Caco-2 (cell line): ENCODE measurements at regions not wholly inside any gene's neighbourhood (a gene's known extent, or its start where the extent isn't known, plus 50 kb on each side); places are given as distances from the start of the nearest gene placed in this dataset.

Experiments used
- BruUV-seq: library from RNA; stranded (reverse); fragments of 400-500 nt; replicated peaks from 2 replicates; lab custom pipeline; 2021; lab: Mats Ljungman, UMichigan
- CTCF ChIA-PET: fragments of 300-600 bp; sonication (Branson Sonifier 250); formaldehyde crosslinking; loops from one replicate; lab custom pipeline; 2022; ENCODE audit warnings: antibody characterized with exemption; lab: Charles Lee
- POLR2A ChIA-PET: fragments of 300-600 bp; sonication (Branson Sonifier 250); formaldehyde crosslinking; loops from one replicate; lab custom pipeline; 2022; ENCODE audit warnings: antibody characterized with exemption; lab: Charles Lee
- DNase-seq, 2 experiments: peaks; one replicate each; pipeline versions ENCODE4 v3.0.0 to v3.0.0-alpha.2; 2020 to 2022
- H3K27me3 ChIP-seq: replicated peaks from 2 replicates; pipeline ENCODE4 v1.6.0; 2011; ENCODE audit warnings: low read length; ENCODE audit not compliant: control insufficient read depth, insufficient read depth
- H3K36me3 ChIP-seq: 2 replicates; pipeline ENCODE4 v1.5.1; 2011; ENCODE audit warnings: low read length; ENCODE audit not compliant: control insufficient read depth, insufficient read depth
- H3K4me1 ChIP-seq: fragments of 250-450 bp; sonication (Bioruptor Pico); 2 replicates; pipeline ENCODE4 v1.5.1; 2020; ENCODE audit warnings: mild to moderate bottlenecking
- H3K4me3 ChIP-seq: 2 replicates; pipeline ENCODE4 v1.5.1; 2011; ENCODE audit warnings: low read depth, mild to moderate bottlenecking, control low read depth, low read length
- H3K9me3 ChIP-seq: fragments of 250-450 bp; sonication (Bioruptor Pico); 2 replicates; pipeline ENCODE4 v1.5.1; 2020; ENCODE audit warnings: mild to moderate bottlenecking, moderate library complexity
- H3K27ac Mint-ChIP-seq: one replicate; pipeline ENCODE4 v1.8.0; 2022; ENCODE audit warnings: mixed read lengths; ENCODE audit not compliant: unreplicated experiment
- H3K27me3 Mint-ChIP-seq: one replicate; pipeline ENCODE4 v1.8.0; 2022; ENCODE audit warnings: mixed read lengths; ENCODE audit not compliant: insufficient read depth, unreplicated experiment
- H3K36me3 Mint-ChIP-seq: one replicate; pipeline ENCODE4 v1.8.0; 2022; ENCODE audit warnings: mild to moderate bottlenecking, mixed read lengths; ENCODE audit not compliant: insufficient read depth, unreplicated experiment
- H3K4me1 Mint-ChIP-seq: one replicate; pipeline ENCODE4 v1.8.0; 2022; ENCODE audit warnings: low read depth, mixed read lengths; ENCODE audit not compliant: unreplicated experiment
- H3K4me3 Mint-ChIP-seq: one replicate; pipeline ENCODE4 v1.8.0; 2022; ENCODE audit warnings: mild to moderate bottlenecking, moderate library complexity, mixed read lengths; ENCODE audit not compliant: unreplicated experiment
- H3K9me3 Mint-ChIP-seq: one replicate; pipeline ENCODE4 v1.8.0; 2022; ENCODE audit warnings: mixed read lengths; ENCODE audit not compliant: unreplicated experiment
- CTCF ChIP-seq, 2 experiments: fragments of 200-600 bp in 1 of 2; IDR thresholded peaks; 1 replicate in 1 of 2; 2 replicates in 1 of 2; pipeline versions ENCODE4 v1.5.1 to v1.8.0; 2011 to 2022; ENCODE audit warnings: antibody characterized with exemption in 1 of 2, control low read depth in 1 of 2, inconsistent platforms in 1 of 2, low read depth in 1 of 2, low read length in 1 of 2, mild to moderate bottlenecking in 1 of 2, moderate library complexity in 1 of 2; ENCODE audit not compliant: insufficient read depth in 1 of 2, severe bottlenecking in 1 of 2, unreplicated experiment in 1 of 2
- intact Hi-C: fragments of 100-400 bp; cut with micrococcal nuclease; formaldehyde crosslinking; loops from one replicate; pipeline ENCODE4 v1.10.0; 2022; ENCODE audit not compliant: unreplicated experiment

DNA sequence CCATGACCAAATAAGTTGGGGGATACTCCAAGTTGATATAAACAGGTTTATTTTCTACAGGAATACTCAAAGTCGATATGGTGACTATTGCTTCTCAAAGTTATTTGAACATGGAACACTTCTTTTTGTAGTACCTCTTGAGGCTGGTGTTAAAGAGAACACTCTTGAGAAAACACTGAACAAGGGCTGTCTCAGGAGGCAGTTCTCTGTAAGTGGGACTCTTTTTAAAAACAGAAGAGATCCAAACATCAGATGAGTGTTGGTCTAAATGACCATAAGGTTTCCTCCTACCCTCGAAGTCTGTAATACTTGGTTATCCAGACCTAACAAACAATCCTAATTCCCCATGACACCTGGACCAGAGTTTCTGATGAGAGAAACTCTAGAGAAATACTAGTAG, 223.2 kb upstream of the TEX13C start:
- no peak for DNase-seq
- CTCF ChIA-PET, result no interaction called here
- POLR2A ChIA-PET, result no interaction called here
- no TSS peak for BruUV-seq
- intact Hi-C loops, result no loop called here
- Mint-ChIP-seq H3K36me3 (no peaks in the 10 kb centered on the region), H3K9me3 (no peaks in the 10 kb centered on the region), H3K4me1 (no peaks in the 10 kb centered on the region), H3K4me3 (no peak overlapping the region), H3K27me3 (no peaks in the 10 kb centered on the region), H3K27ac (no peak overlapping the region)
- no peaks in the 10 kb centered on the region for H3K4me1 ChIP-seq
- no peak overlapping the region for H3K4me3 ChIP-seq
- H3K27me3 ChIP-seq, result no peaks in the 10 kb centered on the region
- H3K36me3 ChIP-seq, result no peaks in the 10 kb centered on the region
- no peaks in the 10 kb centered on the region for H3K9me3 ChIP-seq
- TF ChIP-seq CTCF (IDR thresholded peaks at IDR 0.05; ENCODE audit: insufficient read depth in 1 of 2, low read depth in 1 of 2, low read length in 1 of 2, severe bottlenecking in 1 of 2, unreplicated experiment in 1 of 2), result no peak

DNA sequence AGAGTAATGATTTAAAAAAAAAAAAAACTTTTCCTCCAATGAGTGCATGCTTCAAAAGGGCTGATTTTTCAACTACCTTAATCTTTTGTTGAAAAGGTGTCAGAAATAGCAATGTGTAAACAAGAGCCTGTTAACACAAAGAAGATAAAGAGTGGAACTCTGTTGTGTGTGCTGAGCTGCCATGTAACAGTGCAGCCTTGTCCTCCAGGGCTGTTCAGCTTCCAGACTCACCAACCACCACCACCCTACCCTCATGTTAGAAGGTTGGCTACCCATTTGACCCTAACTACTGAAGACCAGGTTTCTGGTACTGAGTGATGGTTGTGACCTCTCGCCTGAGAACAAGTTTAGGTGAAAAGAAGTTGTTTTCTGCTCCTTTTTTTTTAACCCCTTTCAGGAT, 222.8 kb upstream of the TEX13C start:
- intact Hi-C loops, result no loop called here
- ChIA-PET CTCF (no interaction called here), POLR2A (no interaction called here)
- no peak for DNase-seq
- no peaks in the 10 kb centered on the region for H3K9me3 ChIP-seq
- Mint-ChIP-seq H3K4me3 (no peak overlapping the region), H3K27me3 (no peaks in the 10 kb centered on the region), H3K9me3 (no peaks in the 10 kb centered on the region), H3K4me1 (no peaks in the 10 kb centered on the region), H3K27ac (no peak overlapping the region), H3K36me3 (no peaks in the 10 kb centered on the region)
- H3K4me3 ChIP-seq, result no peak overlapping the region
- H3K4me1 ChIP-seq, result no peaks in the 10 kb centered on the region
- H3K36me3 ChIP-seq, result no peaks in the 10 kb centered on the region
- no peak for TF ChIP-seq CTCF (IDR thresholded peaks at IDR 0.05; ENCODE audit: insufficient read depth in 1 of 2, low read depth in 1 of 2, low read length in 1 of 2, severe bottlenecking in 1 of 2, unreplicated experiment in 1 of 2)
- no TSS peak for BruUV-seq
- H3K27me3 ChIP-seq, result no peaks in the 10 kb centered on the region

DNA sequence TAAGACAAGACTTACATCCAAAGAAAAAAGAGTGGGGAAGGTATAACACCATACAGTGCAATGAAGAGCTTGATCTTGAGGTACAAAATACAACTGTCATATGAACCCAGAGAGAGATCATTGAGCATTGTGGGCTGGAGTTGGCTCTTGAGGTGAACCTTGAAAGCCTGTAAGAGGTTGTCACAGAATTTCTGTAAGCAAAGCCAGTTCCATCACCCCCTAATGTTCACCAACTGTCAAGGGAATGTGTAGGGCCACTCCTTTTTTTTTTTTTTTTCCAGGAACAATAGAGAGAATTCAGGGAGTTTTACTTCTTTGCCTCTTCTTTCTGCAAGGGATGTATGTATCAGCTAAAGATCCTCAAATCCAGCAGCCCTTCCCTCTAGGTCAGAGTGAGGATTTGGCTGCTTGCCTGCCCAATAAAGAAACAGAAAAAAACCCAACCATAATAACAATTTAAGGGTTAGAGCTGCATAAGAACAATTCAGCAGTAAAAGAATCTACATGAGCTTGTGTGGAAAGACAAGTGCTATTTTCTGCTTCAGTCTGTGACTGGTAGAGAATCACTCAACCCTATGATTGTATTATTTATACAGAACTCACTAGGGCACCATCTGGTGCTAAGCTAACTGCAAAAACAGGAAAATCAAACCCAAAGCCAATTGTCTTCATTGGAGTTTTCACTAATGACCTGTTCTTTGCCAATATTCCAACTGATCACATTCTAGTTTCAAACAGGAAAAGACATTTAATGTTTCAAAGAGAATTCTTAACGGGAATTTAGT, 217.5 kb upstream of the TEX13C start:
- intact Hi-C loops, result no loop called here
- Mint-ChIP-seq H3K4me1 (no peaks in the 10 kb centered on the region), H3K36me3 (no peaks in the 10 kb centered on the region), H3K27me3 (no peaks in the 10 kb centered on the region), H3K4me3 (no peak overlapping the region), H3K27ac (no peak overlapping the region), H3K9me3 (no peaks in the 10 kb centered on the region)
- no peaks in the 10 kb centered on the region for H3K9me3 ChIP-seq
- CTCF ChIA-PET, result no interaction called here
- POLR2A ChIA-PET, result no interaction called here
- no peaks in the 10 kb centered on the region for H3K27me3 ChIP-seq
- BruUV-seq, result no TSS peak
- H3K4me1 ChIP-seq, result no peaks in the 10 kb centered on the region
- no peak overlapping the region for H3K4me3 ChIP-seq
- no peak for DNase-seq
- H3K36me3 ChIP-seq, result no peaks in the 10 kb centered on the region
- no peak for TF ChIP-seq CTCF (IDR thresholded peaks at IDR 0.05; ENCODE audit: insufficient read depth in 1 of 2, low read depth in 1 of 2, low read length in 1 of 2, severe bottlenecking in 1 of 2, unreplicated experiment in 1 of 2)
